Osteoblast (primary cell): ENCODE measurements at regions not wholly inside any gene's neighbourhood (a gene's known extent, or its start where the extent isn't known, plus 50 kb on each side); places are given as distances from the start of the nearest gene placed in this dataset.

Experiments used
- DNase-seq: peaks from one replicate; pipeline ENCODE4 v3.0.0; 2011; ENCODE audit warnings: low spot score, mixed read lengths; ENCODE audit not compliant: insufficient read length; ENCODE audit errors: missing footprints
- H2AFZ ChIP-seq: 2 replicates; pipeline ENCODE4 v1.6.0; 2011; ENCODE audit warnings: mild to moderate bottlenecking, low read length
- H3K27ac ChIP-seq: 2 replicates; pipeline ENCODE4 v1.5.1; 2011; ENCODE audit warnings: mild to moderate bottlenecking, low read depth, low read length, moderate library complexity
- H3K27me3 ChIP-seq: 2 replicates; pipeline ENCODE4 v1.6.0; 2012; ENCODE audit warnings: mild to moderate bottlenecking, control low read depth, inconsistent platforms, low read length, moderate library complexity; ENCODE audit not compliant: insufficient read depth
- H3K36me3 ChIP-seq: 2 replicates; pipeline ENCODE4 v1.5.1; 2011; ENCODE audit warnings: mild to moderate bottlenecking, low read length, control low read depth, moderate library complexity; ENCODE audit not compliant: insufficient read depth
- H3K4me1 ChIP-seq: 2 replicates; pipeline ENCODE4 v1.5.1; 2011; ENCODE audit warnings: mild to moderate bottlenecking, low read length, control low read depth, moderate library complexity; ENCODE audit not compliant: insufficient read depth
- H3K4me2 ChIP-seq: 2 replicates; pipeline ENCODE4 v1.6.0; 2011; ENCODE audit warnings: mild to moderate bottlenecking, low read length; ENCODE audit not compliant: insufficient read depth
- H3K4me3 ChIP-seq: fragments of 200-600 bp; sonication (generic); 3 replicates; pipeline ENCODE4 v1.5.1; 2012; ENCODE audit warnings: mild to moderate bottlenecking, low read length, inconsistent platforms; ENCODE audit not compliant: insufficient read depth
- H3K79me2 ChIP-seq: 2 replicates; pipeline ENCODE4 v1.6.0; 2012; ENCODE audit warnings: mild to moderate bottlenecking, low read length, control low read depth, inconsistent platforms; ENCODE audit not compliant: insufficient read depth
- H3K9me3 ChIP-seq: 2 replicates; pipeline ENCODE4 v1.5.1; 2011; ENCODE audit warnings: low read depth, low read length, control low read depth
- H4K20me1 ChIP-seq: 2 replicates; pipeline ENCODE4 v1.6.0; 2012; ENCODE audit warnings: mild to moderate bottlenecking, low read length, control low read depth; ENCODE audit not compliant: insufficient read depth
- CTCF ChIP-seq: IDR thresholded peaks from 2 replicates; pipeline ENCODE4 v1.5.1; 2011; ENCODE audit warnings: mild to moderate bottlenecking, low read depth, low read length, moderate library complexity; ENCODE audit errors: extremely low read depth

GRCh38 chr12:84756961-84757360 lies 155.6 kb downstream of the SLC6A15 start:
- peak overlapping the region; percentile 8 for H3K27ac ChIP-seq
- no peak overlapping the region for H3K4me3 ChIP-seq
- no peaks in the 10 kb centered on the region for H3K79me2 ChIP-seq
- H3K4me1 ChIP-seq: no peaks in the 10 kb centered on the region
- no peak overlapping the region for H2AFZ ChIP-seq
- no peak overlapping the region for H3K4me2 ChIP-seq
- H3K36me3 ChIP-seq: no peaks in the 10 kb centered on the region
- no peaks in the 10 kb centered on the region for H3K27me3 ChIP-seq
- no peaks in the 10 kb centered on the region for H4K20me1 ChIP-seq
- no peak for TF ChIP-seq CTCF
- DNase-seq: peak; percentile 1
- H3K9me3 ChIP-seq: no peaks in the 10 kb centered on the region

DNA sequence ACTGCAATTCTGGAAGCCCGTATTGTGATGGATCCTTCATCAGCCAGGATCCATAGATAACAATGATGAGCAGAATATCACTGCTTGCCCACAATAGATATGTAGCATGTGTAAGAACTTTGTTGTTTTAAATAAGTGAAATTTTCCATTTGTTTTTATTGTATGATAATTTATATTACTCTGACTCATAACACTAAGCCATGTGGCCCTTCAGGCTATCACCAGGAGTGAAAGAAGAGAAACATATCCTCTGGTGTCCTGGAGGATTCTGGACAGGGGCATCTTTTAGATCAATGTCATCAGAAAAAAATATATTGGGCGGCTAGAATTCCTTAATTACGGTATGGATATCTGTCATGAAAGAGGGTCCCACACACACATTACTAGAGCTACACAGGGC lies 167.5 kb downstream of the SLC6A15 start:
- Histone ChIP-seq H3K27me3 (no peaks in the 10 kb centered on the region), H3K4me3 (no peak overlapping the region), H3K4me2 (no peak overlapping the region), H3K9me3 (no peaks in the 10 kb centered on the region), H3K27ac (no peak overlapping the region), H4K20me1 (no peaks in the 10 kb centered on the region), H3K4me1 (no peaks in the 10 kb centered on the region), H3K36me3 (no peaks in the 10 kb centered on the region), H2AFZ (no peak overlapping the region), H3K79me2 (no peaks in the 10 kb centered on the region)
- no peak for TF ChIP-seq CTCF
- DNase-seq: peak; percentile 69

GRCh38 chr12:84741692-84742091 lies 170.9 kb downstream of the SLC6A15 start:
- DNase-seq: no peak
- H3K36me3 ChIP-seq: no peaks in the 10 kb centered on the region
- TF ChIP-seq CTCF: no peak
- no peaks in the 10 kb centered on the region for H3K9me3 ChIP-seq
- H3K4me3 ChIP-seq: no peak overlapping the region
- H3K27ac ChIP-seq: no peak overlapping the region
- peaks cover 2% of the 10 kb centered on the region for H3K4me1 ChIP-seq
- no peaks in the 10 kb centered on the region for H4K20me1 ChIP-seq
- no peaks in the 10 kb centered on the region for H3K27me3 ChIP-seq
- H3K79me2 ChIP-seq: no peaks in the 10 kb centered on the region
- H3K4me2 ChIP-seq: no peak overlapping the region
- H2AFZ ChIP-seq: no peak overlapping the region

- DNase-seq: no peak
- H3K79me2 ChIP-seq: no peaks in the 10 kb centered on the region
- H3K4me2 ChIP-seq: no peak overlapping the region
- no peaks in the 10 kb centered on the region for H3K27me3 ChIP-seq
- H3K36me3 ChIP-seq: no peaks in the 10 kb centered on the region
- H4K20me1 ChIP-seq: no peaks in the 10 kb centered on the region
- no peaks in the 10 kb centered on the region for H3K9me3 ChIP-seq
- TF ChIP-seq CTCF: no peak
- no peak overlapping the region for H3K27ac ChIP-seq
- no peak overlapping the region for H3K4me3 ChIP-seq
- H2AFZ ChIP-seq: no peak overlapping the region
- peaks cover 2% of the 10 kb centered on the region for H3K4me1 ChIP-seq
Observed at GRCh38 chr12:84741031-84741430, 171.6 kb downstream of the SLC6A15 start.
